GM19452 (cell line): ENCODE measurements at regions not wholly inside any gene's neighbourhood (a gene's known extent, or its start where the extent isn't known, plus 50 kb on each side); places are given as distances from the start of the nearest gene placed in this dataset.

ENCODE experiments used
- ATAC-seq: cut with Tn5 transposase; IDR thresholded peaks from one replicate; pipeline ENCODE4 v1.9.1; 2021; ENCODE audit not compliant: unreplicated experiment

DNA sequence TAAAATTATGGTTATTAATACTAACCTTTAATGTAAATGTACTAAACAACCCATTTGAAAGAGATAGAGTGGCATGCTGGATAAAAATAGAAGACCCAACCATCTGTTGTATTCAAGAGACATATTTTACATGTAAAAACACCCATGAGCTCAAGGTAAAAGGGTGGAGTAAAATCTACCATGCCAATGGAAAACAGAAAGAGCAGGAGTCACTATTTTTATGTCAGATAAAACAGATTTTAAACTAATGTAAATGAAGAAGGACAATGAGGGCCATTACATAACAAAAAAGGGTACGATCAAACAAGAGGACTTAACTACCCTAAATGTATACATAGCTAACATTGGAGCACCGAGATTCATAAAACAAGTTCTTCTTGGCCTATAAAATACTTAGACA is 66.3 kb downstream of the ITM2A start:
- ATAC-seq: no peak

DNA sequence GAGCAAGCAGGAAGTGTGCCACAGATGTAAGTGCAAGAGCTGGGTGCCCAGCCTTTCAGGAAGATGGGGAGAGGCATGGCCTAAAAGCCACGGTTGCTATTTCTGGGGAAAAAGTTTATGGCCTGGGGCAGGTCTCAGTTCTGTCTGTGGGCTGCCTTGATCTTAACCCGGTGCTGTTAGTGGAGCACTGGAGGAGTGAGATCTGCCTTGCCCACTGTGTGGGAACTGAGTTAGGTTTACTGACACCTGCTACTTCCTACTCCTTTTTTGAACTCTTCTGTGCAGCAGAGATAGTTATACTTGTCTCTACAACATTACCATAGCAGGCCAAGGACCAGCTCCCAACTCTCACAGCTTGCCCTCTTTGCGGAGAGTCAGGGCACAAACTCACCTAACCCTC is 76.5 kb downstream of the ITM2A start:
- ATAC-seq: no peak

DNA sequence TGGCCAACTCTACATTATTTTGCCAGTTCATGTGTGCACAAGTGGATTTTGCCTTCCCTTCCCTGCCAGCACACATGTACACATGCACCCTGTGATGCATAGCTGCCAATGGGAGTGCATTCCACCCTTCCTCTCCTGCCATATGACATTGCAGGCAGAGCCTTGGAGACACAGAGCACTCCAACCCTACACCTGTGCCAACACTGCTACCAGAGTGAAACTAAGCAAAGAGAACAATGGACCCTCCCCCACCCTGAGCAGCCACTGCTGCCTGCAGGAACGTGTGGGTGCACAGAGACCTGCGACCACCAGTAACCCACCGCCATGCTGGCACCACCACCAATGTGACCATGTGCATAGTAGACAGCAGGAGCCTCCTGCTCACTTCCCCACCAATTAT is 78.4 kb downstream of the ITM2A start:
- no peak for ATAC-seq

DNA sequence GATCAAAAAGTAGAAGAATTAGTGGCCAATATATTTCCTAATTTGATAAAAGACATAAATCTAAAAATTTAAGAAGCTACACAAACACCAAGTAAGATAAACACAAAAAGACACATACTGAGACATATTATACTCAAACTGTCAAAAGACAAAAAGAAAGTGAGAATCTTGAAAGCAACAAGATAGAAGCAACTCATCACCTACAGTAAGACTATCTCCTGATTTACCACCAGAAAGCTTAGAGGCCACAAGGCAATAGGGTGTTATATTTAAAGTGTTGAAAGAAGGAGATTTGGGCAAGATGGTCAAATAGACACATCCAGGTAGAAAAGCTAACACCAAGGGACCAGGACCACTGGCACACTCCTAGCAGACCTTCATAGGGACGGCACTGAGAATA is 79.4 kb downstream of the ITM2A start:
- ATAC-seq: no peak

DNA sequence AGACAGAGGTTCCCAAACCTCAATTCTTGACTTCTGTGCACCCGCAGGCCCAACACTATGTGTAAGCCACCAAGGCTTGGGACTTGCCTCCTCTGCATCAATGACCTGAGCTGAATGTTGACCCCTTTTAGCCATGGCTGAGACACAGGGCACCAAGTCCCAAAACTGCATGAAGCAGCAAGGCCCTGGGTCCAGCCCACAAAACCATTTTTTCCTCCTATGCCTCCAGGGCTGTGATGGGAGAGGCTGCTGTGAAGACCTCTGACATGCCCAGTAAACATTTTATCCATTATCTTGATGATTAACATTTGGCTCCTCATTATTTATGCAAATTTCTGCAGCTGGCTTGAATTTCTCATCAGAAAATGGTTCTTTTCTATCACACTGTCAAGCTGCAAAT is 85.4 kb downstream of the ITM2A start:
- ATAC-seq: no peak

DNA sequence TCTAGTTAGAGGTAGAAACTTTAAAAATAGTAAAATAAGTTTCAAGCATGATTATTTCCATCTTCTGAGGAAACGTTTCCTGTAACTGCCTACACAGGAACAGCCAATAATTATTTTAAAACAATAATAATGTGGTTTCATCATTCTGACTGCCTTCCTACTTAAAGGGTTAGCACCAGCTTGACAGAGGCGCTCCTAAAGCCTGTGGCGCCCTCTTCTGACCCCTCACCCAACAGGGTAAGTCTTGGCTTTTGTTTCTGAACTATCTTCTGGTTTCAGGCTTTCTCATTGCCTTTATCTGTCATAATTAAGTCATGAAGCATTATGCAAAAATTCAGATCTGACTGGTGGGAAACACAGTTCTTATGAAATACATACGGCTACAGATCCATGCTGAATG is 96.7 kb downstream of the ITM2A start:
- ATAC-seq: peak; percentile 96

DNA sequence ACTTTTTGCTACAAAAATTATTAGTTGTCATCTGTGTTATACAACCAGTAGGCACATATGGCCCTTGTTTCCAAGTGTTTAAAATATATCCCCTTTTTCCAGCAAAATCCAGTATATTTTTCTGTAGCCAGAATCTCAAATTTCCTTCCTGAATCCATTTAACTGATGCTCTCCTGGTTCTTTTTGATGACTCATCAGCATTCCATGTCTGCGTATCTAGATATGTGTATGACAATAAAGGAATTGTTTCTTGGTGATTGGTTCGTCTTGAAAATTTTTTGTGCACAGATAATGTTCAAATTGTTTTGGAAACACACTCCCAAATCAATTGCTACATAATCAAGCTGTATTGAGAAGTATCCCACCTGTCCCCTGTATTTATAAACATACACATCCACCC is 98.3 kb downstream of the ITM2A start:
- ATAC-seq: no peak

DNA sequence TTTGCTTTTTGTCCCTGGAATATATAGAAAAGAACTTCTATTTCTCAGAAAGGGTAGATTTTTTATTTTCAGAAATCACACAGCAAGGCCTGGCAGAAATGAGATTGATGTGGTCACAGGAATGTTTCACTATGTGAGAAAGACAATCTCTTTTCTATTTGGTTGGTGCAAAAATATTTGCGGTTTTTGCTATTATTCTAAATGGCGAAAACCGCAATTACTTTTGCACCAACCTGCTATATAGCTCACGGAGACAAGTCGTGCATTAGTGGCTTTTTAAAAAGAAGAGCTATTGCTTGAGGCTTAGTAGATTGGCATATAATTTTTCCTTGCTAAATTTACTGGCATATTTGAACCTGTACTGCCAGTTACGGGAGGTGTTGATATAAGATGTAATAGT is 100.4 kb downstream of the ITM2A start:
- ATAC-seq: no peak

DNA sequence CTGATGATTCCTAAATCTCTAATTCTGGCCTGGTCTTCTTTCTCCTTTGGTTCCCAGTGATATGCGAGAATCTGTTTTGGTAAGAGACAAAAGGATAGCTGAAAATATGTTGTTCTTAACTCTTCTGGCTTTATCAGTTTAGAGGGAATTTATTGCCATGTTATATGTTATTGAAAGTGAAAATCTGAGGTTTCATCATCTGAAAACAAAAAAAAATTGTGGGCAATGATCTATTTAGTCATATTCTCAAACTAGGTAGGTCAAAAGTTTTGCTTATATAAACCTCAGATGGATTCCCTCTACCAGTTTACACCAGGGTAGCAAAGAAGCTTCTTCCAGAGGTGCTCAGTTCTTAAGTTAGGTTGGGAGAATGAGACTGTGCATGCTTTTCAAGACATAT is 103.6 kb downstream of the ITM2A start:
- no peak for ATAC-seq

DNA sequence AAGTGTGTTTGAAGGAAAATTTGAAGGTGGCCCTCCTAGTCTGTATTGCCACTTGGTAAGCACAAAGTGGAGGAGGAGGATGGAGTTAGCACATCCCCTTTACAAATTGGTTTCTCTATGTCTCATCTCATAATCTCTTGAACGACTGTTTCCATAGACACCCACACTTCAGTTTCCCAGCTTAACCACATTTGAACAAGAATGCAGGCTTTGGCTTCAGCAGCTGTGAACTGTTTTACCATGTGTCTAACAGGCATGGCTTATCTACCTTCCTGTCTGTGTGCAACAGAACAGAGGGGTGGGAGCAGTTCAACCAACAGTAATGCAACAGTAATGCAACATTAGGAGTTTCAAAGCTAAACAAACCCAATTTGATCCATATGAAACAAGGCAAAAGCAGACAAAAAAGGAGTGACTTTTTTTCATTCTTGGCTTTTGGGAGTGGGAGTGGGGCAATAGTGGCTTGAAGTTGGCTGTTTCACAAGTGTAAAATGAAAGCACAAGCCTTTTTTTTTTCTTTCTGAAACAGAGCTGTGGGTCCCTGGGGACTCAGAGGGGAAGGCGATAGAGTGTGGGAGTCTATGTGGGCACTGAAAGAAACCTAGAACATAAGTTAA is 108.0 kb downstream of the ITM2A start:
- ATAC-seq: peak; percentile 86

DNA sequence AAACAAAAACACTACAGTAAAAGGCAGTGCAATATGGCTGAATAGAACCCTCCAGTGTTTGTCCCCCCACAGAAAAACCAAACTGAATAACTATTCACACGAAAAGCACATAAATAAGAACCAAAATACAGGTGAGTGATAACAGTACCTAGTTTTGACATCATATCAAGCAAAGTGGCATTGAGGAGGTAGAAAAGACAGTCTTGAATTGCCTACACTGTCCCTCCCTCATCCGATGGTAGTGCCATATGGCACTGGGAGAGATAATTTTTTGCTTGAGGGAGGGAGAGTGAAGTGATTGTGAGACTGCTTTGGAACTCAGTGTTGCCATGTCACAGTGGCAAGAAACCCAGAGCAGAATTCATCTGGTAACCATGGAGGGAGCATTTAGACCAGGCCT is 99.2 kb downstream of the GPR174 start:
- ATAC-seq: no peak

DNA sequence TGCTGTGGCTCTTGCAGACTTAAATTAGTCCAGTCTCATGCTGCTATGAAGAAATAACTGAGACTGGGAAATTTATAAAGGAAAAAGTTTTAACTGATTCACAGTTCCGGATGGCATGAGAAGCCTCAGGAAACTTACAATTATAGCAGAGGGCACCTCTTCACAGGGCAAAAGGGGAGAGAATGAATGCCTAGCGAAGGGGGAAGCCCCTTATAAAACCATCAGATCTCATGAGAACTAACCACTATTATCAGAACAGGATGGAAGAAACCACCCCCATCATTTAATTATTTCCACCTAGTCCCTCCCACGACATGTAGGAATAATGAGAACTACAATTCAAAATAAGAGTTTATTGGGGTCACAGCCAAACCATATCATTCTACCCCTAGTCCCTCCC is 91.4 kb downstream of the GPR174 start:
- ATAC-seq: no peak

DNA sequence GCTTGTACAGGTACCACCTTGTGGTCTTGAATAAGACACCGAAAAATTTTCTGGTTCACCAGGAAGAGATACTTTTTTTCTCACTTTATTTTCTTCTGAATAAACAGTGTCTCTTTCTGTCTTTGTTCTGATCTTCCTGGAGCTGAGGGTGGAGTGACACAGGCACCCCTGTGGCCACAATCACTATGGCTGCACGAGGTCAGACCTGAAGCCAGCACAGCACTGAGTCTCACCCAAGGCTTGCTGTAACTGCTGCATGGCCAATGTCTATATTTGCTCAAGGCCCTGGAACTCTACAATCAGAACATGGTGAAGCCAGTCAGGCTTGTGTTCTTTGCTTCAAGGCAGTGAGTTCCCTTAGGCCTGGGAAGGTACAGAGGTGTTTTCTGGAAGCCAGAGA is 87.2 kb downstream of the GPR174 start:
- no peak for ATAC-seq
